Chondrocyte (in vitro differentiated cells): ENCODE measurements at regions not wholly inside any gene's neighbourhood (a gene's known extent, or its start where the extent isn't known, plus 50 kb on each side); places are given as distances from the start of the nearest gene placed in this dataset.

Experiments used
- DNase-seq: peaks from one replicate; pipeline ENCODE4 v3.0.0; 2021; ENCODE audit warnings: mixed read lengths, low spot score
- H3K27ac Mint-ChIP-seq: one replicate; pipeline ENCODE4 v1.8.0; 2021; ENCODE audit warnings: mild to moderate bottlenecking, moderate library complexity, mixed read lengths; ENCODE audit not compliant: unreplicated experiment
- H3K27me3 Mint-ChIP-seq: 2 replicates; pipeline ENCODE4 v1.8.0; 2021; ENCODE audit warnings: low read depth, mixed read lengths
- H3K36me3 Mint-ChIP-seq: 2 replicates; pipeline ENCODE4 v1.8.0; 2021; ENCODE audit warnings: low read depth, mixed read lengths
- H3K4me1 Mint-ChIP-seq: 2 replicates; pipeline ENCODE4 v1.8.0; 2021; ENCODE audit warnings: low read depth, mild to moderate bottlenecking, mixed read lengths
- H3K4me3 Mint-ChIP-seq: one replicate; pipeline ENCODE4 v1.8.0; 2021; ENCODE audit warnings: mild to moderate bottlenecking, moderate library complexity, mixed read lengths; ENCODE audit not compliant: unreplicated experiment
- H3K9me3 Mint-ChIP-seq: 2 replicates; pipeline ENCODE4 v1.8.0; 2021; ENCODE audit warnings: low read depth, mixed read lengths
- TF ChIP-seq, protein P1 (sequence below): fragments of 200-600 bp; sonication (generic); IDR thresholded peaks from 2 replicates; pipeline ENCODE4 v1.5.0; 2021; ENCODE audit warnings: antibody characterized with exemption, mild to moderate bottlenecking, moderate library complexity

- no peak for DNase-seq
- Mint-ChIP-seq H3K27ac (no peak overlapping the region), H3K36me3 (no peaks in the 10 kb centered on the region), H3K4me1 (peaks cover 25% of the 10 kb centered on the region), H3K9me3 (no peaks in the 10 kb centered on the region), H3K4me3 (no peak overlapping the region), H3K27me3 (no peaks in the 10 kb centered on the region)
- TF ChIP-seq, protein P1, sequence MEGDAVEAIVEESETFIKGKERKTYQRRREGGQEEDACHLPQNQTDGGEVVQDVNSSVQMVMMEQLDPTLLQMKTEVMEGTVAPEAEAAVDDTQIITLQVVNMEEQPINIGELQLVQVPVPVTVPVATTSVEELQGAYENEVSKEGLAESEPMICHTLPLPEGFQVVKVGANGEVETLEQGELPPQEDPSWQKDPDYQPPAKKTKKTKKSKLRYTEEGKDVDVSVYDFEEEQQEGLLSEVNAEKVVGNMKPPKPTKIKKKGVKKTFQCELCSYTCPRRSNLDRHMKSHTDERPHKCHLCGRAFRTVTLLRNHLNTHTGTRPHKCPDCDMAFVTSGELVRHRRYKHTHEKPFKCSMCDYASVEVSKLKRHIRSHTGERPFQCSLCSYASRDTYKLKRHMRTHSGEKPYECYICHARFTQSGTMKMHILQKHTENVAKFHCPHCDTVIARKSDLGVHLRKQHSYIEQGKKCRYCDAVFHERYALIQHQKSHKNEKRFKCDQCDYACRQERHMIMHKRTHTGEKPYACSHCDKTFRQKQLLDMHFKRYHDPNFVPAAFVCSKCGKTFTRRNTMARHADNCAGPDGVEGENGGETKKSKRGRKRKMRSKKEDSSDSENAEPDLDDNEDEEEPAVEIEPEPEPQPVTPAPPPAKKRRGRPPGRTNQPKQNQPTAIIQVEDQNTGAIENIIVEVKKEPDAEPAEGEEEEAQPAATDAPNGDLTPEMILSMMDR = no peak
Measured at GRCh38 chr5:90267646-90268045, 141.9 kb downstream of the CETN3 start.

DNA sequence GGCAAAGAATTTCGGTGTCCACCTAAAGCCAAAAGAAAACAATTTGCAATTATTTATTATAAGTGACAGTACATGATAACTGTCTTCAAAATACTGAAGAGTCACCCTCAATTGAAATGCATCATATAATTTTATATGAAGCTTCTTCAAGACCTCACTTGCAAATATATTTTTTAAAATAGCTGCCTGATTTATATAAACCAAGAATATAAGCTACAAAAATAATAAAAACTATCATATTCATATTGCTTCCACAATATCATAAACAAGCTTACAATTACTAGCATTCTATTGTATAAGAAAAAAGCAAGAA is 144.1 kb downstream of the CETN3 start:
- TF ChIP-seq, protein P1 = no peak
- H3K27ac Mint-ChIP-seq = no peak overlapping the region
- H3K4me1 Mint-ChIP-seq = peaks cover 25% of the 10 kb centered on the region
- no peak overlapping the region for H3K4me3 Mint-ChIP-seq
- no peaks in the 10 kb centered on the region for H3K9me3 Mint-ChIP-seq
- no peaks in the 10 kb centered on the region for H3K27me3 Mint-ChIP-seq
- no peaks in the 10 kb centered on the region for H3K36me3 Mint-ChIP-seq
- DNase-seq = no peak

- Mint-ChIP-seq H3K4me1 (peaks cover 25% of the 10 kb centered on the region), H3K27ac (no peak overlapping the region), H3K4me3 (no peak overlapping the region), H3K9me3 (no peaks in the 10 kb centered on the region), H3K36me3 (no peaks in the 10 kb centered on the region), H3K27me3 (no peaks in the 10 kb centered on the region)
- no peak for DNase-seq
- TF ChIP-seq, protein P1 = peak; percentile 98
Measured at GRCh38 chr5:90264689-90265544, 144.6 kb downstream of the CETN3 start.

DNA sequence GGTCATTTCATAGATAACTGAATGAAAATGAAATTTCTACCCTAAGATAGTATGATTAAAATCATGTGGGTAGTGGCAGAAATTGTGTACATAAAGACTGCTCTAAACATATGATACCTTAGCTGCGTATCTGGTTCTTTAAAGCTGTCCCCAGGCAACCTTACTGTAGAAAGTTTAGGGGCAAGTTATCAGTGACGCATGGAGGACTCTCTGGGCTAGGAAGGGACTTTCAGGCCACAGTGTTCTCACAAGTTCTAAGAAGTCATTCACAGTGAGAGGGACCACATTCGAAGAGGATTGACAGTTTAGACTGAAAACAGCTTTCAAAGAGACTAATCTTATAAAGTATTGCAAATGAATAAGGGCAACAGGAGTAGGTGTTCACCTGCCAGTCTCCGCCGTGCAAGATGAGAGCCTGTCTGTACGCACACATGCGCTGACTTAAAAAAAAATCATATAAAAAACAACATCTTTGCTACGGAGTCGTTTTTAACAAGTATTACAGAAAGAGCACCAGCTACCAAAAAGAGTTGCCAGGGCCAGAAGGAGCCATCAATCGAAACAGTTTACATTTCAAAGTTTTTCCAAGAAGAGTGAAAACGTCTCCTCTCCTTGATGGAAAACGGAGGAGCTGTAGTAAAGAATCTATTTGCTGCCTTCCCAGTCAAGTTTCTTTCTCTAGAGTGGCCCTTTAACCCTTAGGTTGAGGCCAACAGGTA is 146.3 kb downstream of the CETN3 start:
- Mint-ChIP-seq H3K27ac (no peak overlapping the region), H3K9me3 (no peaks in the 10 kb centered on the region), H3K4me3 (no peak overlapping the region), H3K36me3 (no peaks in the 10 kb centered on the region), H3K4me1 (peaks cover 25% of the 10 kb centered on the region), H3K27me3 (no peaks in the 10 kb centered on the region)
- no peak for DNase-seq
- TF ChIP-seq, protein P1 = no peak

DNA sequence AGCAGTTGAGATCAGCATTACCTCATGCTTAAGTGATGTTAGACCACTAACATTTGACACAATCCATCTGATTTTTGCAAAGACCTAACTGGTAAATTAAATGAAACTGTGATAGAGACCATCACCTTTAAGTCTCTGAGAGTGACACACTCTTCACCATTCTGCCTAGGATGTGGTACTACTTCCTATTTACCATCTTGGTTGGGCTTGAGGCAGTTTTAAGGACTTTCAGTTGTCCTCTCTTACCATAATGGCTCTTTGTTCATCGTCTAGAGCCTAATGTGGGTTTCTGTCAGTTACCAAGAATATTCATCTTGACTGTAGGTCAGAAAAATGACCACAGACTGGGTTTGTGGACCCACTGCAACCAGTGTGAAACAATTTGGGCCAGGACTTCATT is 158.1 kb downstream of the CETN3 start:
- Mint-ChIP-seq H3K27me3 (no peaks in the 10 kb centered on the region), H3K4me1 (peaks cover 9% of the 10 kb centered on the region), H3K36me3 (no peaks in the 10 kb centered on the region), H3K27ac (no peak overlapping the region), H3K4me3 (no peak overlapping the region), H3K9me3 (peaks cover 3% of the 10 kb centered on the region)
- TF ChIP-seq, protein P1 = no peak
- DNase-seq = no peak
